ENCODE measurements at regions not wholly inside any gene's neighbourhood (a gene's known extent, or its start where the extent isn't known, plus 50 kb on each side); places are given as distances from the start of the nearest gene placed in this dataset.

DNA sequence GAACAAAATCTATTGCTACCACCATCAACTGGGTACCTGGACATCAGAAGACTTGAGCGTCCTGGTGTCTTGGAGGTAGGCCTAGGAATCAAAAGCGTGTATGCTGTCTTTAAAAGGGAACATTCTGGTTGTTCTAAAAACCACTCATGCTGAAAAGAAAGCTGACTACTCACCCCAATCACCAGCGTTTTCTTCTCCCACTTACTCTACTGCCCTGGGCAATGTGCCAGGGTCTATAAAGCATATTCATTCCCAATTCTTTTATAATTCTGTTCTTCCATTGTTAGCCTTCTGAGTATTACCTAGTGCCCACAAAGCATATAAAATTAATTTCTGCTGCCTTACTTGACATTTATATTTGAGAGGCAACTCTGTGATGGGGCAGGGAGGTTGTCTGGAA lies 133.4 kb downstream of the KCNA5 start:
- DNase-seq (ENCODE audit: low spot score) (no peak), ATAC-seq (ENCODE audit: insufficient number of reproducible peaks, low FRiP score, low read depth) (no peak)
- H3K9me3 ChIP-seq, result no peaks in the 10 kb centered on the region
- no peak overlapping the region for H3K27ac ChIP-seq
- H3K4me1 ChIP-seq (ENCODE audit: control insufficient read depth in 1 of 2, low read depth in 2 of 2), result no peaks in the 10 kb centered on the region
- TF ChIP-seq, protein P1, sequence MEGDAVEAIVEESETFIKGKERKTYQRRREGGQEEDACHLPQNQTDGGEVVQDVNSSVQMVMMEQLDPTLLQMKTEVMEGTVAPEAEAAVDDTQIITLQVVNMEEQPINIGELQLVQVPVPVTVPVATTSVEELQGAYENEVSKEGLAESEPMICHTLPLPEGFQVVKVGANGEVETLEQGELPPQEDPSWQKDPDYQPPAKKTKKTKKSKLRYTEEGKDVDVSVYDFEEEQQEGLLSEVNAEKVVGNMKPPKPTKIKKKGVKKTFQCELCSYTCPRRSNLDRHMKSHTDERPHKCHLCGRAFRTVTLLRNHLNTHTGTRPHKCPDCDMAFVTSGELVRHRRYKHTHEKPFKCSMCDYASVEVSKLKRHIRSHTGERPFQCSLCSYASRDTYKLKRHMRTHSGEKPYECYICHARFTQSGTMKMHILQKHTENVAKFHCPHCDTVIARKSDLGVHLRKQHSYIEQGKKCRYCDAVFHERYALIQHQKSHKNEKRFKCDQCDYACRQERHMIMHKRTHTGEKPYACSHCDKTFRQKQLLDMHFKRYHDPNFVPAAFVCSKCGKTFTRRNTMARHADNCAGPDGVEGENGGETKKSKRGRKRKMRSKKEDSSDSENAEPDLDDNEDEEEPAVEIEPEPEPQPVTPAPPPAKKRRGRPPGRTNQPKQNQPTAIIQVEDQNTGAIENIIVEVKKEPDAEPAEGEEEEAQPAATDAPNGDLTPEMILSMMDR (IDR thresholded peaks at IDR 0.05), result no peak
- no peaks in the 10 kb centered on the region for H3K27me3 ChIP-seq (replicated peaks; ENCODE audit: insufficient read depth)
- H3K36me3 ChIP-seq, result no peaks in the 10 kb centered on the region
- no peak overlapping the region for H3K4me3 ChIP-seq

DNA sequence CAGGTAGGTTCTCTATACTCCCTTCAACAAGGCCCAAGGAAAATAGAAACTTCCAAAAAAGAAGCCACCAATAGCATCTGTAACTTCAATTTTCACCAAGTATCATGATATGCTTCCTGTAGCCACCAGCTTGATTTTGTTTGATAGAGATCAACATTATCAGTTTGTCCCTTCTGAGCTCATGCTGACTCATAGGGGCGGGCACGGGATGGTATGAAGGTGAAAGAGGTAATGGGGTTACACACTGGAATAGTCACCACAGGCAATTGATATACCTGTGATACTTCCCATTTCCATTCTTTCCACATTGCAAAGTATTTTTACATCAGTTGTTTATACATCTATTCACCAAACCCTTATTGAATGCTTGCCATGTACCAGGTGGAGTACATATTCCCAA lies 134.1 kb downstream of the KCNA5 start:
- ATAC-seq (ENCODE audit: insufficient number of reproducible peaks, low FRiP score, low read depth) (no peak), DNase-seq (ENCODE audit: low spot score) (no peak)
- Histone ChIP-seq H3K36me3 (no peaks in the 10 kb centered on the region), H3K4me3 (no peak overlapping the region), H3K4me1 (ENCODE audit: control insufficient read depth in 1 of 2, low read depth in 2 of 2) (no peaks in the 10 kb centered on the region), H3K27me3 (replicated peaks; ENCODE audit: insufficient read depth) (no peaks in the 10 kb centered on the region), H3K27ac (no peak overlapping the region), H3K9me3 (no peaks in the 10 kb centered on the region)
- TF ChIP-seq, protein P1 (IDR thresholded peaks at IDR 0.05), result no peak

DNA sequence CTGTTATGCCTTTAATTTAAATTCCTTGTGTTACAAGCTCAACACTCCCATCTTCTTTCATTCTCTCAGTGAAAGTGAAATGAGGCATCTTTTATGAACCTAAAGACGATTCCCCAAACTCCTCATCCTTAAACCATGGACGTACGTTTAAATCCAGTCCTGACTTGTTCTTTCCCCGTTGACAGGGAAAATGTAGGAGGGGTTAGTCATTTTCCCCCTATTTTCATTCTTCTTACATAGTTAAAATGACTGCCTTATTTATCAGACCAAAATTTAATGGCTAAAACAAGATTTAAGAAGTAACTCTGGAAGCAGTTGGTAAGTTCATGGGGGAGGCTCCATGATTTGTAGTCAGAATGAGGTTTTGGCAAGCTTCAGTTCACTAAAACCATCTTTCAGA lies 134.9 kb downstream of the KCNA5 start:
- no peak for ATAC-seq (ENCODE audit: insufficient number of reproducible peaks, low FRiP score, low read depth)
- DNase-seq (ENCODE audit: low spot score), result no peak
- H3K27ac ChIP-seq, result no peak overlapping the region
- H3K9me3 ChIP-seq, result no peaks in the 10 kb centered on the region
- no peaks in the 10 kb centered on the region for H3K36me3 ChIP-seq
- H3K4me3 ChIP-seq, result no peak overlapping the region
- TF ChIP-seq, protein P1 (IDR thresholded peaks at IDR 0.05), result no peak
- no peaks in the 10 kb centered on the region for H3K4me1 ChIP-seq (ENCODE audit: control insufficient read depth in 1 of 2, low read depth in 2 of 2)
- H3K27me3 ChIP-seq (replicated peaks; ENCODE audit: insufficient read depth), result no peaks in the 10 kb centered on the region

DNA sequence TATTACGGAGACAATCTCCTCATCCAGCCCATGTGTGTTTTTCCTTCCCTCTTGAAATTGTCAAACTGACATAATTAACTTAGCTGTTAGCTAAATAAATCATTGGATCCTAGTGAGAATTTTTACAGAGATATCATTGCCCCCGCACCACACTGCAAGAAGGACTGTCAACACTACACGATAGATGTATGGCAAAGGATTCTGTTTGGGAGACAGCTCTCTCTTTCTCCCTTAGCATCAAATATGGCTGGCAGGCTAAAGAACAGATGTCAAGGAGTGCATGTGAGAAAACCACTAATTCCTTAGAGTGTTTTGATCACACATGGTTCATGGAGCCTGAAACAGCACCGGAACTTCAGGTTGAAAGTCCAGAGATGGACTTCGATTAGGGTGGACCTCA lies 136.8 kb downstream of the KCNA5 start:
- DNase-seq (ENCODE audit: low spot score), result no peak
- Histone ChIP-seq H3K27me3 (replicated peaks; ENCODE audit: insufficient read depth) (no peaks in the 10 kb centered on the region), H3K27ac (no peak overlapping the region), H3K9me3 (no peaks in the 10 kb centered on the region), H3K36me3 (no peaks in the 10 kb centered on the region), H3K4me1 (ENCODE audit: control insufficient read depth in 1 of 2, low read depth in 2 of 2) (peaks cover 0 to 6% of the 10 kb centered on the region in 2 donors), H3K4me3 (no peak overlapping the region)
- no peak for ATAC-seq (ENCODE audit: insufficient number of reproducible peaks, low FRiP score, low read depth)
- TF ChIP-seq, protein P1 (IDR thresholded peaks at IDR 0.05), result no peak

DNA sequence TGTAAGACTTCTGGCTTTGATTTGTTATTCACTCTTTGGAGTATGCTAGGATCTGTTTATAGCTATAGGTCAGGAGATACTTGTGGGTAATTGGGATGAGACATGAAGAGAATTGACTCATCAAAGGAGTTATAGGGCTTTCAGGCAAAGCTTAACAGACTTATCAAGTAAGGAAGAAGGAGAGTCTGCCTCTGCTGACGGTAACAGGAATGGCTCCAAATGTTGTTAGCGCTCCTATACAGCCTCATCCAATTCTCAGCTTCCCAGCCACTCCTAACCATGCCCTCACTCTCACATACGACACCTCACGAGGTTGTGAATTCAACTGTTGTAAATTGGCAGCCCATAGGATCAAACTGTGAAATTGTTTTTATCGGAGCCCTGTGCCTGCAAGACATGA lies 140.5 kb downstream of the KCNA5 start:
- TF ChIP-seq, protein P1 (IDR thresholded peaks at IDR 0.05), result no peak
- no peak for DNase-seq (ENCODE audit: low spot score)
- no peak for ATAC-seq (ENCODE audit: insufficient number of reproducible peaks, low FRiP score, low read depth)
- H3K9me3 ChIP-seq, result no peaks in the 10 kb centered on the region
- H3K27ac ChIP-seq, result no peak overlapping the region
- H3K36me3 ChIP-seq, result no peaks in the 10 kb centered on the region
- no peak overlapping the region for H3K4me3 ChIP-seq
- H3K4me1 ChIP-seq (ENCODE audit: control insufficient read depth in 1 of 2, low read depth in 2 of 2), result peaks cover 0 to 10% of the 10 kb centered on the region in 2 donors
- no peaks in the 10 kb centered on the region for H3K27me3 ChIP-seq (replicated peaks; ENCODE audit: insufficient read depth)

All from thoracic aorta (tissue), 2 donors.